ENCODE measurements at regions not wholly inside any gene's neighbourhood (a gene's known extent, or its start where the extent isn't known, plus 50 kb on each side); places are given as distances from the start of the nearest gene placed in this dataset.
"Not testable (repeated sequence)": the region's sequence is repeated elsewhere in the genome, so short reads cannot be mapped to it uniquely, and the experiment has no call there.

DNA sequence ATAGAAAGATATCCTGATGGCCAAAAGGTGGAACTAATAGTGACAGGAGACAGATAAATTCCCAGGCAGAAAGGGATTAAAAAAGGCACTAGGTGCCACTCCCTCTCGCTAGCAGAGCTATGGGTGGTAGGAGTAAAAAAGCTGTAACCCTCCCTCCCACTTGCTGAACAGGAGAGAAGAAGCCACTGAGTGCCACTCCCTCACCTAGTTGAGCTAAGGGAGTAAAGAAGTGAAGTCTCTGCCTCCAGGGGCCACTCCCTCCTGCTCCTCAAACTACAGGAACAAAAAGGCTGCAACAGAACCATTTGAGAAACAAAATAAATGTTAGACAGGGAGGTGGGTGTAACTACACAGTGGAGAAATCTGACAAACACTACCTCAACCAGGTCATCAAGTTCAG lies 276.2 kb upstream of the EPHA6 start:
- no peak for DNase-seq
- no peak overlapping the region for H3K27ac ChIP-seq (ENCODE audit: low read length)
- WGBS (ENCODE audit: insufficient coverage) = no CpG with 5 or more reads among the region's 1 CpG
- no peaks in the 10 kb centered on the region for H3K4me1 ChIP-seq (ENCODE audit: control insufficient read depth, insufficient read depth, low read length)
- H3K27me3 ChIP-seq (ENCODE audit: control insufficient read depth, insufficient read depth, low read length) = no peaks in the 10 kb centered on the region
- peaks cover 4% of the 10 kb centered on the region for H3K9me3 ChIP-seq (replicated peaks; ENCODE audit: control insufficient read depth, low read depth, low read length)
- H3K4me3 ChIP-seq (ENCODE audit: low read length) = no peak overlapping the region
- H3K36me3 ChIP-seq (ENCODE audit: control insufficient read depth, insufficient read depth, low read length) = no peaks in the 10 kb centered on the region

DNA sequence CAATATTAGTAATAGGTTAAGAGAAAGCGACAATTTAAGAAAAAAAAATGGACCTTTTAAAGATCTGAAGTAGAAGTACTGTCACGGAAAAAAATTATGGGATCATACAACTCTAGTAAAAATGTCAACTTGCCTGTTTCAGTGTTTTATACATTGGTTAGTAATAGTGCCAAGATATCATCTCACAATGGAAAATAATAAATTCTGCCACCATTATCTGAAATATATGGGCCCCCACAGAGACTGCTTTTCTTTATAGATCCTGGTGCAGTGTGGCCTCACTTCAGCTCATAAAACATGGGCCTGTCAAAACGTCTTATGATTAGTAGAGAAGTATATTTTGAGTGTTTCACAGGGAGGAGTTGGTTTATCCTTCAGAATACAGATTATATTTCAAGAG lies 266.3 kb upstream of the EPHA6 start:
- no peak overlapping the region for H3K27ac ChIP-seq (ENCODE audit: low read length)
- no peaks in the 10 kb centered on the region for H3K36me3 ChIP-seq (ENCODE audit: control insufficient read depth, insufficient read depth, low read length)
- no peaks in the 10 kb centered on the region for H3K9me3 ChIP-seq (replicated peaks; ENCODE audit: control insufficient read depth, low read depth, low read length)
- no peaks in the 10 kb centered on the region for H3K4me1 ChIP-seq (ENCODE audit: control insufficient read depth, insufficient read depth, low read length)
- no peak for DNase-seq
- WGBS (ENCODE audit: insufficient coverage) = no CpG with 5 or more reads among the region's 3 CpGs
- H3K27me3 ChIP-seq (ENCODE audit: control insufficient read depth, insufficient read depth, low read length) = no peaks in the 10 kb centered on the region
- no peak overlapping the region for H3K4me3 ChIP-seq (ENCODE audit: low read length)

DNA sequence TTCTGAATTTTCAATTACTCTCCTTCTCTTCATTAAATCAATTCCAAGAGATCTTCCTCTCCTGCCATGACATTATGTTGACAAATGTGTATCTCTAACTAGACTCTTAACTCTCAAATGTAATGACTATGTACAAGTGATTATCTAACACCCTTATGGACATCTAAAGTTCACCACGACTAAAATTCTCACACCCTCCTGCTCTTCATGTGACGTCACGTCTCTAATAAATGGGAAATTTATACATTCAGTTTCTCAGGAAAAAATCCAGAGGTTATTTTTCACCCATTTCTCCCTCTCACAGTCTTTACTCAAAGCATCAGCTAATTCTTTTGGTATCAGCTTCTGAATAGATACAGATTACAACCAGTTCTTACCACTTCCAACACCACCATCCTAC lies 237.5 kb upstream of the EPHA6 start:
- Histone ChIP-seq H3K27me3 (ENCODE audit: control insufficient read depth, insufficient read depth, low read length) (no peaks in the 10 kb centered on the region), H3K36me3 (ENCODE audit: control insufficient read depth, insufficient read depth, low read length) (no peaks in the 10 kb centered on the region), H3K9me3 (replicated peaks; ENCODE audit: control insufficient read depth, low read depth, low read length) (peaks cover 8% of the 10 kb centered on the region), H3K4me3 (ENCODE audit: low read length) (no peak overlapping the region), H3K4me1 (ENCODE audit: control insufficient read depth, insufficient read depth, low read length) (no peaks in the 10 kb centered on the region), H3K27ac (ENCODE audit: low read length) (no peak overlapping the region)
- WGBS (ENCODE audit: insufficient coverage) = 92% methylated on average over 2 of the region's 3 CpGs
- DNase-seq = no peak

DNA sequence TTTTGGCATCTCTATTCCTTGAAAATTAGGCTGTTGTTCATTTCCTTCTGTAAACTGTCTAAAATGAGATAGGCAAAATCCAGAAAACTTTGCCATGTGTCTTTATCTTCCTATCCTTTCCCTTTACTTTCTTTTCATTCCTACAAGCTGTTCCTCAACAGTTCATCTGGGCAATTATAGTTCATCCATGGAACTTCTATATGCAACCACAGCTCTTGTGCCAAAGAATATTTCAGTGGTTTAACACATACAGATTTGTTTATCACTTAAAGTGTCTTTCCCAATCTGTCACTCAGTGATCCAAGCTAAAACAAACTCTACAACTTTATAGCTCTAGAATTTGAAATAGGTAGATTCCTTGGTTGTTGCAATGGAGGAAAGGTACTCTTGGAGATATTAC lies 230.3 kb upstream of the EPHA6 start:
- Histone ChIP-seq H3K4me3 (ENCODE audit: low read length) (no peak overlapping the region), H3K9me3 (replicated peaks; ENCODE audit: control insufficient read depth, low read depth, low read length) (no peaks in the 10 kb centered on the region), H3K27ac (ENCODE audit: low read length) (no peak overlapping the region), H3K27me3 (ENCODE audit: control insufficient read depth, insufficient read depth, low read length) (no peaks in the 10 kb centered on the region), H3K36me3 (ENCODE audit: control insufficient read depth, insufficient read depth, low read length) (no peaks in the 10 kb centered on the region), H3K4me1 (ENCODE audit: control insufficient read depth, insufficient read depth, low read length) (no peaks in the 10 kb centered on the region)
- DNase-seq = no peak

DNA sequence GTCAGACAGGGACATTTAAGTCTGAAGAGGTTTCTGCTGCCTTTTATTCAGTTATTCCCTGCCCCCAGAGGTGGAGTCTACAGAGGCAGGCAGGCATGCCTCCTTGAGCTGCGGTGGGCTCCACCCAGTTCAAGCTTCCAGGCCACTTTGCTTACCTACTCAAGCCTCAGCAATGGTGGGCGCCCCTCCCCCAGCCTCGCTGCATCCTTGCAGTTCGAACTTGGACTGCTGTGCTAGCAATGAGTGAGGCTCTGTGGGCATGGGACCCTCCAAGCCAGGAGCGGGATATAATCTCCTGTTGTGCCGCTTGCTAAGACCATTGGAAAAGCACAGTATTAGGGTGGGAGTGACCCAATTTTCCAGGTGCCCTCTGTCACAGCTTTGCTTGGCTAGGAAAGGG lies 207.5 kb upstream of the EPHA6 start:
- H3K9me3 ChIP-seq (replicated peaks; ENCODE audit: control insufficient read depth, low read depth, low read length); H3K36me3 ChIP-seq (ENCODE audit: control insufficient read depth, insufficient read depth, low read length); DNase-seq; H3K4me3 ChIP-seq (ENCODE audit: low read length); H3K27ac ChIP-seq (ENCODE audit: low read length); H3K27me3 ChIP-seq (ENCODE audit: control insufficient read depth, insufficient read depth, low read length); H3K4me1 ChIP-seq (ENCODE audit: control insufficient read depth, insufficient read depth, low read length): not testable (repeated sequence)
- WGBS (ENCODE audit: insufficient coverage) = 72% methylated on average over 6 of the region's 6 CpGs

DNA sequence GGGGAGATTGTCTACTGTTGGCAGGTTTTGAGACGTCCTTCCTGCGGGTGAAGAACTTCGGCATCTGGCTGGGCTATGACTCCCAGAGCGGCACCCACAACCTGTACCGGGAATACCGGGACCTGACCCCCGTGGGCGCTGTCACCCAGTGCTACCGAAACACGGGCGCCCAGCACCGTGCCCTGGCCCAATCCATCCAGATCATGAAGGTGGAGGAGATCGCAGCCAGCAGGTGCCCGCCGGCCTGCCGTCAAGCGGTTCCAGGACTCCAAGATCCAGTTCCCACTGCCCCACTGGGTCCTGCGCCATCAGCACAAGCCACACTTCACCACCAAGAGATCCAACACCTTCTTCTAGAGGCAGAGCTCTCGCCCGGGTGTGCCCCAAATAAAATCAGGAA lies 194.9 kb upstream of the EPHA6 start:
- H3K9me3 ChIP-seq (replicated peaks; ENCODE audit: control insufficient read depth, low read depth, low read length) = peaks cover 7% of the 10 kb centered on the region
- H3K4me3 ChIP-seq (ENCODE audit: low read length) = no peak overlapping the region
- no peaks in the 10 kb centered on the region for H3K27me3 ChIP-seq (ENCODE audit: control insufficient read depth, insufficient read depth, low read length)
- 95% methylated on average over 12 of the region's 20 CpGs for WGBS (ENCODE audit: insufficient coverage)
- no peaks in the 10 kb centered on the region for H3K4me1 ChIP-seq (ENCODE audit: control insufficient read depth, insufficient read depth, low read length)
- no peak for DNase-seq
- no peaks in the 10 kb centered on the region for H3K36me3 ChIP-seq (ENCODE audit: control insufficient read depth, insufficient read depth, low read length)
- H3K27ac ChIP-seq (ENCODE audit: low read length) = no peak overlapping the region

DNA sequence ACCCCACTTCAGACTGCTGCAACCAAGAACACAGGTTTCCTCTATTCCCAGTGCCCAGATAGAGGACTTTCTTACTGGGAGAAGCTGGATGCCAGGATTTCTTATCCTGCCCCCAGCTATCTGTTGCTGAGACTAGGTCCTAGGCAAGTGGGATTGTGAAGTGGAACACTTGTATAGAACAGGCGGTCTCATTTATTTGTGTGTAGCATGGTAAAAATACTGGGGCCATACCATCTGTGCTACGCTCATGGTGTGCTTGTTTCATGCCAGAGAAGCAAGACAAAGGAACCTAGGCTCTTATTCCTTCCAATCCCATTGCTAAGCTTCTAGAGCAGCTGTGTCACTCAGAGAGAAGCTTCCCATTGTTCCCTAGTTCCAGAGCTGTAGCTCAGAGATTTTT lies 191.5 kb upstream of the EPHA6 start:
- Histone ChIP-seq H3K4me1 (ENCODE audit: control insufficient read depth, insufficient read depth, low read length) (no peaks in the 10 kb centered on the region), H3K27ac (ENCODE audit: low read length) (no peak overlapping the region), H3K36me3 (ENCODE audit: control insufficient read depth, insufficient read depth, low read length) (no peaks in the 10 kb centered on the region), H3K4me3 (ENCODE audit: low read length) (no peak overlapping the region), H3K27me3 (ENCODE audit: control insufficient read depth, insufficient read depth, low read length) (no peaks in the 10 kb centered on the region), H3K9me3 (replicated peaks; ENCODE audit: control insufficient read depth, low read depth, low read length) (peaks cover 7% of the 10 kb centered on the region)
- DNase-seq = no peak
- WGBS (ENCODE audit: insufficient coverage) = 86% methylated on average over 1 of the region's 2 CpGs

DNA sequence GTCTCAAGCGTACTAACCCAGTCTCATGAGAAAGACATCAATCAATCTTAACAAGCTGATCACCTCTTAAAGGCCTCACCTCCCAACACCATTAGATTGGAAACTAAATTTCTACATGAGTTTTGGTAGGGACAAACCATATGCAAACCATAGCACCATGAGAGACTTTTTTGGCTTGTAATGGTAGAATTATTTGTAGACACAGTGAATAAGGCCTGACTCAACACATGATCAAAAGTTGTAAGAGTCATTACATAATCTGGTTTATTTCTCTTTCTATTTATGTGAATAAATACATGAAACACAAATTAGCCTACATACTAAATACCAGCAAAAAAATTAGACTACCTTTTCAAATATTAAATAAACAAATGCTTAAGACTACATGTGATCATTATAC lies 183.3 kb upstream of the EPHA6 start:
- H3K36me3 ChIP-seq (ENCODE audit: control insufficient read depth, insufficient read depth, low read length) = no peaks in the 10 kb centered on the region
- no peak overlapping the region for H3K27ac ChIP-seq (ENCODE audit: low read length)
- no peaks in the 10 kb centered on the region for H3K27me3 ChIP-seq (ENCODE audit: control insufficient read depth, insufficient read depth, low read length)
- no CpG with 5 or more reads among the region's 1 CpG for WGBS (ENCODE audit: insufficient coverage)
- no peak overlapping the region for H3K4me3 ChIP-seq (ENCODE audit: low read length)
- no peak for DNase-seq
- H3K4me1 ChIP-seq (ENCODE audit: control insufficient read depth, insufficient read depth, low read length) = no peaks in the 10 kb centered on the region
- no peaks in the 10 kb centered on the region for H3K9me3 ChIP-seq (replicated peaks; ENCODE audit: control insufficient read depth, low read depth, low read length)

DNA sequence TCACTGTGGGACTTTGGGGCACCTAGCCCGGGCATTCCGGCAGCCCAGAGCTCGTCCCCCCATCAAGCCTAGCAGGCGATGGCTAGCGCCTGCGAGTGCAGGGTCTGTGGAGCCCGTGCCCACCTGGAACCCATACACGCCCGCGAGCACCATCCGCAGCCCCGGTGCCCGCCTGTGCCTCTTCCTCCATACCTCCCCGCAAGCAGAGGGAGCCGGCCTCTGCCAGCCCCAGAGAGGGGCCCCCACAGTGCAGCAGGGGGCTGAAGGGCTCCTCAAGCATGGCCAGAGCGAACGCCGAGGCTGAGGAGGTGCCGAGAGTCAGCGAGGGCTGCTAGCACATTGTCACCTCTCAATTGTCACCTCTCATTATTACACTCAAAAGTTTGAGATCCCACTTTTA lies 167.8 kb upstream of the EPHA6 start:
- no peak overlapping the region for H3K4me3 ChIP-seq (ENCODE audit: low read length)
- H3K4me1 ChIP-seq (ENCODE audit: control insufficient read depth, insufficient read depth, low read length) = no peaks in the 10 kb centered on the region
- H3K27me3 ChIP-seq (ENCODE audit: control insufficient read depth, insufficient read depth, low read length) = no peaks in the 10 kb centered on the region
- 95% methylated on average over 13 of the region's 20 CpGs for WGBS (ENCODE audit: insufficient coverage)
- H3K27ac ChIP-seq (ENCODE audit: low read length) = no peak overlapping the region
- H3K36me3 ChIP-seq (ENCODE audit: control insufficient read depth, insufficient read depth, low read length) = no peaks in the 10 kb centered on the region
- H3K9me3 ChIP-seq (replicated peaks; ENCODE audit: control insufficient read depth, low read depth, low read length) = no peaks in the 10 kb centered on the region
- DNase-seq = no peak

DNA sequence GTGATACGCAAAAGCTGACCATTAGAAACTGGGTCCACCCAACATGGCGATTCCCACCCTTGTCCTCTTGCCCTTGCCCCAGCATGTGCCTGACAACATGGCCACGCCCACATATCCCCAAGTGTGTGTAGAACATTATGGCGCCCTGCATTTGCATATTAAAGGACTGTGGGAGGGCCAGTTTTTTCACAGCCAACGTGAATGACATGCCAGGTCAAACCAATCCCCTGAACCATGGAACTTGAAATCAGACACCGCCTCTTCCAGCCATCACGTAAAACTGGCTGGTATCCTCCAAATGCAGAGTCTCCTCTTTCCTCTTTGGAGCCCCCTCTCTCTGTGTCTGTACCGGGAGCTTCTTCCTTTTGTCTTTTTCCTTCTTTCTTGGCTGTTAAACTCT lies 156.7 kb upstream of the EPHA6 start:
- Histone ChIP-seq H3K27me3 (ENCODE audit: control insufficient read depth, insufficient read depth, low read length) (no peaks in the 10 kb centered on the region), H3K4me1 (ENCODE audit: control insufficient read depth, insufficient read depth, low read length) (no peaks in the 10 kb centered on the region), H3K4me3 (ENCODE audit: low read length) (no peak overlapping the region), H3K36me3 (ENCODE audit: control insufficient read depth, insufficient read depth, low read length) (no peaks in the 10 kb centered on the region), H3K27ac (ENCODE audit: low read length) (no peak overlapping the region), H3K9me3 (replicated peaks; ENCODE audit: control insufficient read depth, low read depth, low read length) (no peaks in the 10 kb centered on the region)
- DNase-seq = no peak
- 78% methylated on average over 5 of the region's 8 CpGs for WGBS (ENCODE audit: insufficient coverage)

DNA sequence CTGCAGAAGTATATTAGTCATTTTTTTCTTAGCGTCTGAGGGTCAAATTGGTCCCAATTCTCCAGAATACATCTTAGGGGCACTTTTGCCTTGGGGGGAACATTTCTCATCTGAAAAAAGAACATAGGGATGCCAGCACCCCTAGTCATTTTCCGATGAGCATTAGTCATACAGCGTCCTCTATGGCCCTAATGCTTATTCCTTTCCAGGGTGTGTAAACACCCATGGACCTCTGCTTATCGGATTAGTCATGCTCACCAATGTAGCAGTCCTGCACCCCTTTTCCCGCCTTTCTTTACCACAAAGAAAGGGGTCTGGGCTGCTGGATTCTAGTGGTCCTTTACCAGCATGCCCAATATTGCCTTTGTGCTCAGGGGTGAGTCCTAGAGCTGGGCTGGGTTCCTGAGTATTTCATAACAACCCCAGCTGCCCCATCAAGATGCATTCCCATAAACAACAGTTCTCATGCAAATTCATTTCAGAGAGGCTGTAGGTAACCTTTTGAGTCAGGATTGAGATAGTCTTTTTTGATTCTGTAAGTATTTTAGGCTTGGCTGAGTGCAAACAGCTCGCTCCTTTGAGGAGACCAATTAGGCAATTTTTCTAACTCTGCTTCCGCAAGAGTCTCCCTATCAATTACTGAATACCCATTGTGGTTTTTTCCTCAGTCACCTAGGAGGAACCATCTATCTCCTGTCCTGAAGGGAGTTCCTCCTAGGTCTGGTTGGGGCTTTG lies 142.4 kb upstream of the EPHA6 start:
- H3K4me3 ChIP-seq (ENCODE audit: low read length); H3K27me3 ChIP-seq (ENCODE audit: control insufficient read depth, insufficient read depth, low read length); H3K27ac ChIP-seq (ENCODE audit: low read length); H3K9me3 ChIP-seq (replicated peaks; ENCODE audit: control insufficient read depth, low read depth, low read length); H3K36me3 ChIP-seq (ENCODE audit: control insufficient read depth, insufficient read depth, low read length); H3K4me1 ChIP-seq (ENCODE audit: control insufficient read depth, insufficient read depth, low read length); DNase-seq: not testable (repeated sequence)
- 86% methylated on average over 4 of the region's 7 CpGs for WGBS (ENCODE audit: insufficient coverage)
